ENCODE measurements at regions not wholly inside any gene's neighbourhood (a gene's known extent, or its start where the extent isn't known, plus 50 kb on each side); places are given as distances from the start of the nearest gene placed in this dataset.
"Not testable (repeated sequence)": the region's sequence is repeated elsewhere in the genome, so short reads cannot be mapped to it uniquely, and the experiment has no call there.

- ChIA-PET CTCF (no interaction called here), POLR2A (no interaction called here)
- TF ChIP-seq ZNF384 (IDR thresholded peaks at IDR 0.05) = no peak
- no peak for TF ChIP-seq FOXK2 (IDR thresholded peaks at IDR 0.05)
- TF ChIP-seq NFRKB (IDR thresholded peaks at IDR 0.05) = no peak
- no peak for TF ChIP-seq LEF1 (IDR thresholded peaks at IDR 0.05; ENCODE audit: borderline replicate concordance)
- no peak for TF ChIP-seq SUZ12 (IDR thresholded peaks at IDR 0.05)
- TF ChIP-seq TARDBP (IDR thresholded peaks at IDR 0.05) = no peak
- no peak for TF ChIP-seq CTBP1 (IDR thresholded peaks at IDR 0.05; ENCODE audit: borderline replicate concordance)
- no peak for TF ChIP-seq FOXM1 (IDR thresholded peaks at IDR 0.05; ENCODE audit: borderline replicate concordance)
- no peak for TF ChIP-seq L3MBTL2 (conservative IDR thresholded peaks at IDR 0.05)
- TF ChIP-seq HDGF (IDR thresholded peaks at IDR 0.05; ENCODE audit: borderline replicate concordance) = no peak
- DNase-seq (ENCODE audit: extremely low spot score) = no peak
Measured at GRCh38 chr13:19057588-19058340, 123.9 kb downstream of the TUBA3C start.

GRCh38 chr13:19056984-19057490 lies 124.6 kb downstream of the TUBA3C start:
- ChIA-PET POLR2A (no interaction called here), CTCF (no interaction called here)
- TF ChIP-seq NFRKB (IDR thresholded peaks at IDR 0.05) (no peak), ELF4 (IDR thresholded peaks at IDR 0.05) (no peak), PKNOX1 (IDR thresholded peaks at IDR 0.05) (no peak), FOXK2 (IDR thresholded peaks at IDR 0.05) (no peak), TARDBP (IDR thresholded peaks at IDR 0.05) (no peak), BHLHE40 (IDR thresholded peaks at IDR 0.05; ENCODE audit: borderline replicate concordance) (no peak), ARNT (IDR thresholded peaks at IDR 0.05) (no peak), L3MBTL2 (conservative IDR thresholded peaks at IDR 0.05) (no peak), CTBP1 (IDR thresholded peaks at IDR 0.05; ENCODE audit: borderline replicate concordance) (no peak), HDGF (IDR thresholded peaks at IDR 0.05; ENCODE audit: borderline replicate concordance) (no peak), FOXA1 (IDR thresholded peaks at IDR 0.05) (no peak), FOXM1 (IDR thresholded peaks at IDR 0.05; ENCODE audit: borderline replicate concordance) (no peak), SP1 (IDR thresholded peaks at IDR 0.05) (no peak), SUZ12 (IDR thresholded peaks at IDR 0.05) (no peak), ZNF384 (IDR thresholded peaks at IDR 0.05) (no peak), LEF1 (IDR thresholded peaks at IDR 0.05; ENCODE audit: borderline replicate concordance) (no peak)
- no peak for DNase-seq (ENCODE audit: extremely low spot score)

GRCh38 chr13:19056355-19056880 lies 125.2 kb downstream of the TUBA3C start:
- ChIA-PET CTCF (no interaction called here), POLR2A (no interaction called here)
- TF ChIP-seq CTBP1 (IDR thresholded peaks at IDR 0.05; ENCODE audit: borderline replicate concordance) = no peak
- DNase-seq (ENCODE audit: extremely low spot score) = no peak

- no peak for DNase-seq (ENCODE audit: extremely low spot score)
- CTCF ChIA-PET = no interaction called here
- POLR2A ChIA-PET = no interaction called here
- TF ChIP-seq ARNT (IDR thresholded peaks at IDR 0.05) = no peak
- TF ChIP-seq FOXK2 (IDR thresholded peaks at IDR 0.05) = no peak
Measured at GRCh38 chr13:19055611-19056010, 126.0 kb downstream of the TUBA3C start.

GRCh38 chr13:19053561-19053960 lies 128.1 kb downstream of the TUBA3C start:
- DNase-seq (ENCODE audit: extremely low spot score) = no peak
- POLR2A ChIA-PET = no interaction called here
- TF ChIP-seq HDGF (IDR thresholded peaks at IDR 0.05; ENCODE audit: borderline replicate concordance) (no peak), SUZ12 (IDR thresholded peaks at IDR 0.05) (no peak)
- CTCF ChIA-PET = no interaction called here

- TF ChIP-seq ZNF384 (IDR thresholded peaks at IDR 0.05) (no peak), LEF1 (IDR thresholded peaks at IDR 0.05; ENCODE audit: borderline replicate concordance) (no peak)
- no peak for DNase-seq (ENCODE audit: extremely low spot score)
- ChIA-PET CTCF (no interaction called here), POLR2A (no interaction called here)
Measured at GRCh38 chr13:19052931-19053330, 128.7 kb downstream of the TUBA3C start.

GRCh38 chr13:19052180-19052579 lies 129.4 kb downstream of the TUBA3C start:
- ChIA-PET POLR2A (no interaction called here), CTCF (no interaction called here)
- TF ChIP-seq FOXM1 (IDR thresholded peaks at IDR 0.05; ENCODE audit: borderline replicate concordance) = no peak
- no peak for TF ChIP-seq HDGF (IDR thresholded peaks at IDR 0.05; ENCODE audit: borderline replicate concordance)
- TF ChIP-seq BHLHE40 (IDR thresholded peaks at IDR 0.05; ENCODE audit: borderline replicate concordance) = no peak
- no peak for TF ChIP-seq CTBP1 (IDR thresholded peaks at IDR 0.05; ENCODE audit: borderline replicate concordance)
- TF ChIP-seq PKNOX1 (IDR thresholded peaks at IDR 0.05) = no peak
- no peak for DNase-seq (ENCODE audit: extremely low spot score)

GRCh38 chr13:19050901-19051300 lies 130.7 kb downstream of the TUBA3C start:
- ChIA-PET CTCF (no interaction called here), POLR2A (no interaction called here)
- TF ChIP-seq SP1 (IDR thresholded peaks at IDR 0.05) (no peak), PKNOX1 (IDR thresholded peaks at IDR 0.05) (no peak), L3MBTL2 (conservative IDR thresholded peaks at IDR 0.05) (no peak), ZNF384 (IDR thresholded peaks at IDR 0.05) (no peak), FOXM1 (IDR thresholded peaks at IDR 0.05; ENCODE audit: borderline replicate concordance) (no peak), ELF4 (IDR thresholded peaks at IDR 0.05) (no peak), FOXA1 (IDR thresholded peaks at IDR 0.05) (no peak), HDGF (IDR thresholded peaks at IDR 0.05; ENCODE audit: borderline replicate concordance) (no peak), SUZ12 (IDR thresholded peaks at IDR 0.05) (no peak)
- DNase-seq (ENCODE audit: extremely low spot score) = no peak

GRCh38 chr13:19049624-19050023 lies 132.0 kb downstream of the TUBA3C start:
- CTCF ChIA-PET; POLR2A ChIA-PET; DNase-seq (ENCODE audit: extremely low spot score): not testable (repeated sequence)

Measured in HEK293T (cell line).